ENCODE measurements at regions not wholly inside any gene's neighbourhood (a gene's known extent, or its start where the extent isn't known, plus 50 kb on each side); places are given as distances from the start of the nearest gene placed in this dataset.

GRCh38 chr1:110746644-110747259, 72.0 kb upstream of the KCNA3 start:
- no peaks in the 10 kb centered on the region for H3K9me1 ChIP-seq (replicated peaks; ENCODE audit: control insufficient read depth, extremely low read depth, insufficient read depth, low read length)
- H3K9ac ChIP-seq (replicated peaks; ENCODE audit: extremely low read depth, insufficient read depth, low read length), result no peak overlapping the region
- H3K27me3 ChIP-seq (ENCODE audit: control insufficient read depth in 2 of 2, insufficient read depth in 2 of 2, low read length in 2 of 2), result no peaks in the 10 kb centered on the region
- POLR2A ChIA-PET, result no interaction called here
- BruUV-seq (replicated peaks), result no TSS peak
- no peaks in the 10 kb centered on the region for H3K4me1 ChIP-seq (ENCODE audit: control insufficient read depth, extremely low read depth, insufficient read depth, low read length)
- H3K27ac ChIP-seq (ENCODE audit: insufficient read depth, low read depth, low read length), result no peak overlapping the region
- no peaks in the 10 kb centered on the region for H3K79me2 ChIP-seq (ENCODE audit: control insufficient read depth, insufficient read depth, low read length)
- dilution Hi-C loops (cut with MboI; ENCODE audit: extremely low pct_ligation_motif_present, low sequenced_read_pairs) (no loop called here), intact Hi-C loops (cut with micrococcal nuclease) (no loop called here)
- DNase-seq (ENCODE audit: low read depth, low spot score), result peak; percentile 51
- H2AFZ ChIP-seq (ENCODE audit: low read depth, low read length), result no peak overlapping the region
- peak; percentile 46 for FAIRE-seq
- no peak overlapping the region for H3K4me3 ChIP-seq (replicated peaks in 1 of 3; ENCODE audit: insufficient read depth in 1 of 3, low read depth in 1 of 3, low read length in 3 of 3)
- CTCF ChIA-PET, result interaction anchor here (1.0 to 2.0 kb wide), 4 partner anchors 19 to 284 kb away, joined by 3 to 11 read pairs (median 4); no protein-coding TSS in a partner anchor
- H4K20me1 ChIP-seq (replicated peaks; ENCODE audit: control insufficient read depth, extremely low read depth, insufficient read depth, low read length), result no peaks in the 10 kb centered on the region
- H3K36me3 ChIP-seq (ENCODE audit: control insufficient read depth in 2 of 2, extremely low read depth in 1 of 2, insufficient read depth in 2 of 2, low read length in 2 of 2), result no peaks in the 10 kb centered on the region
- TF ChIP-seq GATA2 (IDR thresholded peaks at IDR 0.05; ENCODE audit: insufficient read depth, insufficient read length, low read depth, low read length) (no peak), MYC (IDR thresholded peaks at IDR 0.05; ENCODE audit: low read depth, low read length) (no peak), EZH2 (IDR thresholded peaks at IDR 0.05; ENCODE audit: borderline replicate concordance, low read depth, low read length, severe bottlenecking) (no peak), POLR2A (IDR thresholded peaks at IDR 0.05; ENCODE audit: low read depth, low read length) (no peak), POLR2AphosphoS5 (IDR thresholded peaks at IDR 0.05; ENCODE audit: insufficient read depth, low read depth, low read length) (no peak), CTCF (IDR thresholded peaks at IDR 0.05; ENCODE audit: extremely low read depth in 1 of 2, insufficient read depth in 1 of 2, low read depth in 1 of 2, low read length in 2 of 2) (no peak)
- H3K9me3 ChIP-seq (replicated peaks; ENCODE audit: control insufficient read depth, insufficient read depth, low read length), result no peaks in the 10 kb centered on the region
- H3K4me2 ChIP-seq (ENCODE audit: insufficient read depth, low read length), result no peak overlapping the region

GRCh38 chr1:110743397-110743796, 68.7 kb upstream of the KCNA3 start:
- H3K4me2 ChIP-seq (ENCODE audit: insufficient read depth, low read length), result no peak overlapping the region
- H3K9ac ChIP-seq (replicated peaks; ENCODE audit: extremely low read depth, insufficient read depth, low read length), result no peak overlapping the region
- FAIRE-seq (no peak), DNase-seq (ENCODE audit: low read depth, low spot score) (no peak)
- intact Hi-C loops (cut with micrococcal nuclease) (no loop called here), dilution Hi-C loops (cut with MboI; ENCODE audit: extremely low pct_ligation_motif_present, low sequenced_read_pairs) (no loop called here)
- no peak for TF ChIP-seq GATA2 (IDR thresholded peaks at IDR 0.05; ENCODE audit: insufficient read depth, insufficient read length, low read depth, low read length)
- TF ChIP-seq POLR2AphosphoS5 (IDR thresholded peaks at IDR 0.05; ENCODE audit: insufficient read depth, low read depth, low read length), result no peak
- no peak for TF ChIP-seq FOS (IDR thresholded peaks at IDR 0.05; ENCODE audit: borderline replicate concordance, insufficient read depth, low read length)
- TF ChIP-seq MYC (IDR thresholded peaks at IDR 0.05; ENCODE audit: low read depth, low read length), result no peak
- no peak for TF ChIP-seq CTCF (IDR thresholded peaks at IDR 0.05; ENCODE audit: extremely low read depth in 1 of 2, insufficient read depth in 1 of 2, low read depth in 1 of 2, low read length in 2 of 2)
- TF ChIP-seq EZH2 (IDR thresholded peaks at IDR 0.05; ENCODE audit: borderline replicate concordance, low read depth, low read length, severe bottlenecking), result no peak
- no peak for TF ChIP-seq MAX (IDR thresholded peaks at IDR 0.05; ENCODE audit: insufficient read depth, insufficient read length)
- TF ChIP-seq JUN (IDR thresholded peaks at IDR 0.05; ENCODE audit: borderline replicate concordance, insufficient read depth, insufficient read length, low read depth), result no peak
- no peak for TF ChIP-seq POLR2A (IDR thresholded peaks at IDR 0.05; ENCODE audit: low read depth, low read length)
- no peak overlapping the region for H3K27ac ChIP-seq (ENCODE audit: insufficient read depth, low read depth, low read length)
- H3K9me3 ChIP-seq (replicated peaks; ENCODE audit: control insufficient read depth, insufficient read depth, low read length), result no peaks in the 10 kb centered on the region
- POLR2A ChIA-PET, result no interaction called here
- no peak overlapping the region for H3K4me3 ChIP-seq (replicated peaks in 1 of 3; ENCODE audit: insufficient read depth in 1 of 3, low read depth in 1 of 3, low read length in 3 of 3)
- H3K36me3 ChIP-seq (ENCODE audit: control insufficient read depth in 2 of 2, extremely low read depth in 1 of 2, insufficient read depth in 2 of 2, low read length in 2 of 2), result no peaks in the 10 kb centered on the region
- BruUV-seq (replicated peaks), result no TSS peak
- H3K9me1 ChIP-seq (replicated peaks; ENCODE audit: control insufficient read depth, extremely low read depth, insufficient read depth, low read length), result no peaks in the 10 kb centered on the region
- no peaks in the 10 kb centered on the region for H3K4me1 ChIP-seq (ENCODE audit: control insufficient read depth, extremely low read depth, insufficient read depth, low read length)
- no peak overlapping the region for H2AFZ ChIP-seq (ENCODE audit: low read depth, low read length)
- CTCF ChIA-PET, result no interaction called here
- no peaks in the 10 kb centered on the region for H3K27me3 ChIP-seq (ENCODE audit: control insufficient read depth in 2 of 2, insufficient read depth in 2 of 2, low read length in 2 of 2)
- no peaks in the 10 kb centered on the region for H3K79me2 ChIP-seq (ENCODE audit: control insufficient read depth, insufficient read depth, low read length)
- H4K20me1 ChIP-seq (replicated peaks; ENCODE audit: control insufficient read depth, extremely low read depth, insufficient read depth, low read length), result no peaks in the 10 kb centered on the region

Data from endothelial cell of umbilical vein (primary cell).